ENCODE measurements at regions not wholly inside any gene's neighbourhood (a gene's known extent, or its start where the extent isn't known, plus 50 kb on each side); places are given as distances from the start of the nearest gene placed in this dataset.

DNA sequence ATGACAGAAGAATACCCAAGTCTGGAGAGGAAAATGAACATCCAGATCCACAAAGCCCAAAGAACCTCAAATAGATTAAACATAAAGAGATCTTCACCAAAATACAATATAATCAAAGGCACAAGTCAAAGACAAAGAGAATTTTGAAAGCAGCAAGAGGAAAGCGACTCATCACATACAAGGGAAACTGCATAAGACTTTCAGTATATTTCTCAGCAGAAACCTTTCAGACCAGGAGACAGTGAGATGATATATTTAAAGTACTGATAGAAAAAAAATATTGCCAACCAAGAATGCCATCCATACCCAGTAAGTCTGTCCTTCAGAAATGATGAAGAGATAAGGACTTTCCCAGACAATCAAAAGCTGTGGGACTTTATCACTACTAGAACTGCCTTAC lies 81.5 kb upstream of the GALNT17 start:
- Histone ChIP-seq H3K27ac (no peak overlapping the region), H3K9me3 (replicated peaks) (peaks cover 8% of the 10 kb centered on the region; the same call in 1 of the 2 replicates), H3K36me3 (no peaks in the 10 kb centered on the region), H3K27me3 (replicated peaks) (no peaks in the 10 kb centered on the region), H3K4me1 (replicated peaks) (no peaks in the 10 kb centered on the region), H3K4me3 (no peak overlapping the region)
- no peak for DNase-seq (ENCODE audit: low read depth in 1 of 2, low spot score in 2 of 2)

DNA sequence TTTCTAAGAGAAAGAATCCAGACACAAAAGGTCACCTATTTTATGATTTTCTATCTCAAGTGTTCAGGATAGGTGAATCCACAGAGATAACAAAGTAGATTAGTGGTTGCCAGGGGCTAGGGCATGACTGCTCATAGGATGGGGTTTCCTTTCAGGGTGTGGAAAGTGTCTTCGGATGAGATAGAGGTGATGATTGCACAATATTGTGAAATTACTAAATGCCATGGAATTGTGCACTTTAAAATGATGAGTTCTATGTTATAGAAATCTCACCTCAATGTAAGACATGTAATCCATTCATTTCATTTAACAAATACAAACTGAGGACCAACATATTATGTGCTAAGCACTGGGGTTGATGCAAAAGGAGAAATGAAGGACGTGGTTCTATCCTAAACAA lies 76.4 kb upstream of the GALNT17 start:
- H3K9me3 ChIP-seq (replicated peaks), result no peaks in the 10 kb centered on the region; the same call in none of the 2 replicates
- H3K27me3 ChIP-seq (replicated peaks), result no peaks in the 10 kb centered on the region
- H3K4me3 ChIP-seq, result no peak overlapping the region
- no peak for DNase-seq (ENCODE audit: low read depth in 1 of 2, low spot score in 2 of 2)
- no peaks in the 10 kb centered on the region for H3K4me1 ChIP-seq (replicated peaks)
- no peak overlapping the region for H3K27ac ChIP-seq
- H3K36me3 ChIP-seq, result no peaks in the 10 kb centered on the region

DNA sequence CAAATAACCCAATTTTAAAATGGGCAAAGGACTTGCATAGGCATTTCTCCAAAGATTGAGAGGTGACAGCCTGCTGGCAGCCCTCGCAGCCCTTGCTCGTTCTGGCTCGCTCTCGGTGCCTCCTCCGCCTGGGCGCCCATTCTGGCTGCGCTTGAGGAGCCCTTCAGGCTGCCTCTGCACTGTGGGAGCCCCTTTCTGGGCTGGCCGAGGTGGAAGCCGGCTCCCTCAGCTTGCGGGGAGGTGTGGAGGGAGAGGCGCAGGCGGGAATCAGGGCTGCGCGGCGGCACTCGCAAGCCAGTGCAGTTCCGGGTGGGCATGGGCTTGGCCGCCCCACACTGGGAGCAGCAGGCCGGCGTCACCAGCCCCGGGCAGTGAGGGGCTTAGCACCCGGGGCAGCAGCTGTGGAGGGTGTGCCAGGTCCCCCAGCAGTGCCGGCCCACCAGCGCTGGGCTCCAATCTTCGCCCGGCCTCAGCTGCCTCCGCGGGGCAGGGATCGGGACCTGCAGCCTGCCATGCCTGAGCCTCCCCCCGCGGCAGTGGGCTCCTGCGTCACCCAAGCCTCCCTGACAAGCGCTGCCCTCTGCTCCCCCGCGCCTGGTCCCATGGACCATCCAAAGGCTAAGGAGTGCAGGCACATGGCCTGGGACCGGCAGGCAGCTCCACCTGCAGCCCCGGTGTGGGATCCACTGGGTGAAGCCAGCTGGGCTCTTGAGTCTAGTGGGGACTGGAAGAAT lies 54.0 kb upstream of the GALNT17 start:
- Histone ChIP-seq H3K4me1 (replicated peaks) (no peaks in the 10 kb centered on the region), H3K27me3 (replicated peaks) (no peaks in the 10 kb centered on the region), H3K36me3 (no peaks in the 10 kb centered on the region), H3K4me3 (no peak overlapping the region), H3K9me3 (replicated peaks) (no peaks in the 10 kb centered on the region; the same call in 1 of the 2 replicates), H3K27ac (no peak overlapping the region)
- no peak for DNase-seq (ENCODE audit: low read depth in 1 of 2, low spot score in 2 of 2)

Measured in SJSA1 (cell line).